ENCODE measurements at regions not wholly inside any gene's neighbourhood (a gene's known extent, or its start where the extent isn't known, plus 50 kb on each side); places are given as distances from the start of the nearest gene placed in this dataset.

DNA sequence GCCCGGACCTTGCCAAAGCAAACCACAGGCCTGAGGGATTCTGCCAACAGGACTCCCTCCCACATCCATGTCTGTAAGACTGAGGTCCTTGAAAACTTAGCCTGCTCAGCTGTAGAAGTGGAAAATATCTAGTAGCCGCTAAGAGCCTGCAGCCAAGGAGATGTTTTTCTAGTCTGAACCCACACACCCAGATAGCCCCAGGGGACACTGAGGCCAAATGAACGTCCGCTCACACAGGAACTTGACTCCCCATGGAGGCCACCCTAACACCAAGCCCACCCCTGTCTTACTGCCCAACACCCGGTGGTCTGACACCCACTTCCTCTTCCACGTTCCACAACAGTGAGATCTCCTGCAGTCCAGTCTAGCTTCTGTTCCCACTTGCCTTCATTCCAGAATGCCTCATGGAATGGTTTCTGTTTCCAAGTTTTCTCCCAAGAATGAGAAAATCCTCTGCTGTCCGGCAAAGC is 174.8 kb downstream of the PLPP3 start:
- DNase-seq (ENCODE audit: low read depth), result no peak
- H3K4me3 ChIP-seq (ENCODE audit: low read depth, low read length), result no peak overlapping the region
- in situ Hi-C loops (cut with HindIII; ENCODE audit: low sequenced_read_pairs), result no loop called here
- TF ChIP-seq, protein P1, sequence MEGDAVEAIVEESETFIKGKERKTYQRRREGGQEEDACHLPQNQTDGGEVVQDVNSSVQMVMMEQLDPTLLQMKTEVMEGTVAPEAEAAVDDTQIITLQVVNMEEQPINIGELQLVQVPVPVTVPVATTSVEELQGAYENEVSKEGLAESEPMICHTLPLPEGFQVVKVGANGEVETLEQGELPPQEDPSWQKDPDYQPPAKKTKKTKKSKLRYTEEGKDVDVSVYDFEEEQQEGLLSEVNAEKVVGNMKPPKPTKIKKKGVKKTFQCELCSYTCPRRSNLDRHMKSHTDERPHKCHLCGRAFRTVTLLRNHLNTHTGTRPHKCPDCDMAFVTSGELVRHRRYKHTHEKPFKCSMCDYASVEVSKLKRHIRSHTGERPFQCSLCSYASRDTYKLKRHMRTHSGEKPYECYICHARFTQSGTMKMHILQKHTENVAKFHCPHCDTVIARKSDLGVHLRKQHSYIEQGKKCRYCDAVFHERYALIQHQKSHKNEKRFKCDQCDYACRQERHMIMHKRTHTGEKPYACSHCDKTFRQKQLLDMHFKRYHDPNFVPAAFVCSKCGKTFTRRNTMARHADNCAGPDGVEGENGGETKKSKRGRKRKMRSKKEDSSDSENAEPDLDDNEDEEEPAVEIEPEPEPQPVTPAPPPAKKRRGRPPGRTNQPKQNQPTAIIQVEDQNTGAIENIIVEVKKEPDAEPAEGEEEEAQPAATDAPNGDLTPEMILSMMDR (IDR thresholded peaks at IDR 0.05; ENCODE audit: low read depth, low read length, missing control alignments), result no peak

DNA sequence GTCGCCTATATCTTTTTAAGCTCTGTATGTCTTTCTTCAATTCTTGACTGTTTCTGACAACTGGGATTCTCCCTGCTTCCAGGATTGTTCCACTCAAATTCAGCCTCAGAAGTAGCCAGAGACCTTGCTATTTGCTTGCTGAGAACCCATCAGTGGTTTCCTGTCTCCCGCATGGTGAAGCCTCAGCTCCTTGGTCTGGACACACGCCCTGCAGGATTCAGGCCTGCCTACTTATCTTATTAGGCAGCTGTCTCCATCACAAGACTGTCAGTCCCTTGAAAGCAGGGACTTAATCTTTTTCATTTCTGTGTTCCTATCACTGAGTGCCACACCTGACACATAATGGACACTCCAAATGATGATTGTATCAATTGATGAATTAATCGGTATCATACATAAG is 175.3 kb downstream of the PLPP3 start:
- no peak overlapping the region for H3K4me3 ChIP-seq (ENCODE audit: low read depth, low read length)
- TF ChIP-seq, protein P1 (IDR thresholded peaks at IDR 0.05; ENCODE audit: low read depth, low read length, missing control alignments), result no peak
- no peak for DNase-seq (ENCODE audit: low read depth)
- in situ Hi-C loops (cut with HindIII; ENCODE audit: low sequenced_read_pairs), result no loop called here

GRCh38 chr1:56403321-56403720 is 176.0 kb downstream of the PLPP3 start:
- TF ChIP-seq, protein P1 (IDR thresholded peaks at IDR 0.05; ENCODE audit: low read depth, low read length, missing control alignments), result no peak
- no peak overlapping the region for H3K4me3 ChIP-seq (ENCODE audit: low read depth, low read length)
- DNase-seq (ENCODE audit: low read depth), result no peak
- in situ Hi-C loops (cut with HindIII; ENCODE audit: low sequenced_read_pairs), result no loop called here

- TF ChIP-seq, protein P1 (IDR thresholded peaks at IDR 0.05; ENCODE audit: low read depth, low read length, missing control alignments), result no peak
- in situ Hi-C loops (cut with HindIII; ENCODE audit: low sequenced_read_pairs), result no loop called here
- no peak for DNase-seq (ENCODE audit: low read depth)
- no peak overlapping the region for H3K4me3 ChIP-seq (ENCODE audit: low read depth, low read length)
These were observed 178.2 kb downstream of the PLPP3 start for GRCh38 chr1:56401191-56401590.

- TF ChIP-seq, protein P1 (IDR thresholded peaks at IDR 0.05; ENCODE audit: low read depth, low read length, missing control alignments), result no peak
- no peak for DNase-seq (ENCODE audit: low read depth)
- in situ Hi-C loops (cut with HindIII; ENCODE audit: low sequenced_read_pairs), result no loop called here
- H3K4me3 ChIP-seq (ENCODE audit: low read depth, low read length), result no peak overlapping the region
These were observed 178.8 kb downstream of the PLPP3 start for GRCh38 chr1:56400526-56400925.

GRCh38 chr1:56399795-56400194 is 179.6 kb downstream of the PLPP3 start:
- in situ Hi-C loops (cut with HindIII; ENCODE audit: low sequenced_read_pairs), result no loop called here
- no peak overlapping the region for H3K4me3 ChIP-seq (ENCODE audit: low read depth, low read length)
- TF ChIP-seq, protein P1 (IDR thresholded peaks at IDR 0.05; ENCODE audit: low read depth, low read length, missing control alignments), result no peak
- DNase-seq (ENCODE audit: low read depth), result no peak

- DNase-seq (ENCODE audit: low read depth), result no peak
- TF ChIP-seq, protein P1 (IDR thresholded peaks at IDR 0.05; ENCODE audit: low read depth, low read length, missing control alignments), result no peak
- H3K4me3 ChIP-seq (ENCODE audit: low read depth, low read length), result no peak overlapping the region
- in situ Hi-C loops (cut with HindIII; ENCODE audit: low sequenced_read_pairs), result no loop called here
These were observed 180.0 kb downstream of the PLPP3 start for GRCh38 chr1:56399326-56399725.

Measured in astrocyte of the cerebellum (primary cell).